Mesendoderm (in vitro differentiated cells): ENCODE measurements at regions not wholly inside any gene's neighbourhood (a gene's known extent, or its start where the extent isn't known, plus 50 kb on each side); places are given as distances from the start of the nearest gene placed in this dataset.

ENCODE experiments used
- DNase-seq: peaks from one replicate; pipeline ENCODE4 v3.0.0; 2013
- H2AK5ac ChIP-seq: 2 replicates; pipeline ENCODE4 v1.6.1; 2013; ENCODE audit warnings: low read length, inconsistent platforms
- H2BK120ac ChIP-seq: 2 replicates; pipeline ENCODE4 v1.6.1; 2013; ENCODE audit warnings: low read depth, mild to moderate bottlenecking, low read length, moderate library complexity, mixed read lengths
- H2BK15ac ChIP-seq: replicated peaks from 2 replicates; pipeline ENCODE4 v1.6.1; 2013; ENCODE audit warnings: low read depth, mild to moderate bottlenecking, moderate library complexity
- H2BK5ac ChIP-seq: 2 replicates; pipeline ENCODE4 v1.6.1; 2013; ENCODE audit warnings: low read length, inconsistent platforms
- H3K18ac ChIP-seq: 2 replicates; pipeline ENCODE4 v1.6.1; 2013; ENCODE audit warnings: mild to moderate bottlenecking, low read length, mixed read lengths
- H3K23ac ChIP-seq: one replicate; pipeline ENCODE4 v1.6.1; 2013; ENCODE audit warnings: low read length
- H3K27ac ChIP-seq: 2 replicates; pipeline ENCODE4 v1.5.1; 2013; ENCODE audit warnings: low read depth, mild to moderate bottlenecking, inconsistent platforms, low read length, moderate library complexity
- H3K27me3 ChIP-seq: 2 replicates; pipeline ENCODE4 v1.6.1; 2013; ENCODE audit warnings: low read length, control low read depth, mild to moderate bottlenecking, inconsistent platforms; ENCODE audit not compliant: insufficient read depth, poor library complexity
- H3K36me3 ChIP-seq: 2 replicates; pipeline ENCODE4 v1.6.1; 2013; ENCODE audit warnings: low read length, inconsistent platforms; ENCODE audit not compliant: control insufficient read depth, insufficient read depth
- H3K4ac ChIP-seq: one replicate; pipeline ENCODE4 v1.6.1; 2013; ENCODE audit warnings: low read depth, mild to moderate bottlenecking, low read length, moderate library complexity
- H3K4me1 ChIP-seq: 2 replicates; pipeline ENCODE4 v1.6.1; 2013; ENCODE audit warnings: low read depth, low read length, inconsistent platforms; ENCODE audit not compliant: control insufficient read depth
- H3K4me2 ChIP-seq: 2 replicates; pipeline ENCODE4 v1.6.1; 2013; ENCODE audit warnings: low read length
- H3K4me3 ChIP-seq: 2 replicates; pipeline ENCODE4 v1.5.1; 2013; ENCODE audit warnings: mild to moderate bottlenecking, low read length
- H3K56ac ChIP-seq: one replicate; pipeline ENCODE4 v1.6.1; 2013; ENCODE audit warnings: low read length
- H3K79me1 ChIP-seq: 2 replicates; pipeline ENCODE4 v1.6.1; 2013; ENCODE audit warnings: low read length, inconsistent platforms
- H3K79me2 ChIP-seq: 2 replicates; pipeline ENCODE4 v1.6.1; 2013; ENCODE audit warnings: mild to moderate bottlenecking, low read length; ENCODE audit not compliant: control insufficient read depth, insufficient read depth
- H3K9ac ChIP-seq: 2 replicates; pipeline ENCODE4 v1.6.1; 2013; ENCODE audit warnings: low read length, inconsistent platforms
- H4K5ac ChIP-seq: one replicate; pipeline ENCODE4 v1.6.1; 2013; ENCODE audit warnings: low read length
- H4K8ac ChIP-seq: one replicate; pipeline ENCODE4 v1.6.1; 2013; ENCODE audit warnings: low read depth, mild to moderate bottlenecking, control low read depth, low read length, moderate library complexity
- WGBS: extraction: QIAGEN DNeasy Blood & Tissue Kit; methylation state at CpG from one replicate; pipeline ENCODE4 v1.1.7; 2013; ENCODE audit warnings: low lambda C conversion rate, missing lambda C conversion rate; ENCODE audit not compliant: insufficient coverage; ENCODE audit errors: extremely low coverage; 5-methylcytosine and 5-hydroxymethylcytosine counted together

GRCh38 chr1:81459043-81459442 lies 341.7 kb upstream of the ADGRL2 start:
- Histone ChIP-seq H2BK5ac (no peak overlapping the region), H3K56ac (no peak overlapping the region), H3K27me3 (no peaks in the 10 kb centered on the region), H2BK15ac (no peak overlapping the region), H3K79me2 (no peaks in the 10 kb centered on the region), H3K27ac (no peak overlapping the region), H3K36me3 (no peaks in the 10 kb centered on the region), H3K9ac (no peak overlapping the region), H4K5ac (no peak overlapping the region), H3K79me1 (no peaks in the 10 kb centered on the region), H4K8ac (no peak overlapping the region), H2BK120ac (no peak overlapping the region), H2AK5ac (no peak overlapping the region), H3K18ac (no peak overlapping the region), H3K4me1 (no peaks in the 10 kb centered on the region), H3K4me2 (no peak overlapping the region), H3K4ac (no peak overlapping the region), H3K4me3 (no peak overlapping the region), H3K23ac (no peak overlapping the region)
- DNase-seq: no peak

- Histone ChIP-seq H3K4ac (no peak overlapping the region), H3K4me1 (no peaks in the 10 kb centered on the region), H3K9ac (no peak overlapping the region), H2BK120ac (no peak overlapping the region), H2AK5ac (no peak overlapping the region), H3K36me3 (no peaks in the 10 kb centered on the region), H3K79me1 (no peaks in the 10 kb centered on the region), H4K8ac (no peak overlapping the region), H3K27ac (no peak overlapping the region), H3K4me2 (no peak overlapping the region), H3K18ac (no peak overlapping the region), H3K23ac (no peak overlapping the region), H2BK15ac (no peak overlapping the region), H2BK5ac (no peak overlapping the region), H3K4me3 (no peak overlapping the region), H3K27me3 (no peaks in the 10 kb centered on the region), H3K79me2 (no peaks in the 10 kb centered on the region), H4K5ac (no peak overlapping the region), H3K56ac (no peak overlapping the region)
- WGBS: no CpG with 5 or more reads among the region's 4 CpGs
- DNase-seq: no peak
These were observed 342.5 kb upstream of the ADGRL2 start for GRCh38 chr1:81458186-81458585.

GRCh38 chr1:81455481-81455880 lies 345.3 kb upstream of the ADGRL2 start:
- H3K27ac ChIP-seq: no peak overlapping the region
- H2BK15ac ChIP-seq: no peak overlapping the region
- H4K5ac ChIP-seq: no peak overlapping the region
- no peak for DNase-seq
- H3K9ac ChIP-seq: no peak overlapping the region
- no peak overlapping the region for H3K4ac ChIP-seq
- H3K4me3 ChIP-seq: no peak overlapping the region
- H4K8ac ChIP-seq: no peak overlapping the region
- H2AK5ac ChIP-seq: no peak overlapping the region
- no peak overlapping the region for H3K23ac ChIP-seq
- H3K27me3 ChIP-seq: no peaks in the 10 kb centered on the region
- WGBS: no CpG with 5 or more reads among the region's 4 CpGs
- H3K79me2 ChIP-seq: no peaks in the 10 kb centered on the region
- no peak overlapping the region for H3K18ac ChIP-seq
- H2BK5ac ChIP-seq: no peak overlapping the region
- H2BK120ac ChIP-seq: no peak overlapping the region
- H3K79me1 ChIP-seq: no peaks in the 10 kb centered on the region
- no peak overlapping the region for H3K56ac ChIP-seq
- no peaks in the 10 kb centered on the region for H3K36me3 ChIP-seq
- no peaks in the 10 kb centered on the region for H3K4me1 ChIP-seq
- H3K4me2 ChIP-seq: no peak overlapping the region

GRCh38 chr1:81453971-81454370 lies 346.8 kb upstream of the ADGRL2 start:
- H2AK5ac ChIP-seq: no peak overlapping the region
- no peak overlapping the region for H3K4ac ChIP-seq
- no peak overlapping the region for H3K9ac ChIP-seq
- WGBS: no CpG with 5 or more reads among the region's 3 CpGs
- no peak overlapping the region for H2BK15ac ChIP-seq
- H4K8ac ChIP-seq: no peak overlapping the region
- no peaks in the 10 kb centered on the region for H3K4me1 ChIP-seq
- H3K18ac ChIP-seq: no peak overlapping the region
- no peak overlapping the region for H3K4me3 ChIP-seq
- no peak overlapping the region for H3K4me2 ChIP-seq
- no peak overlapping the region for H3K27ac ChIP-seq
- no peak overlapping the region for H4K5ac ChIP-seq
- no peak overlapping the region for H2BK120ac ChIP-seq
- H3K56ac ChIP-seq: no peak overlapping the region
- H3K79me2 ChIP-seq: no peaks in the 10 kb centered on the region
- H3K27me3 ChIP-seq: no peaks in the 10 kb centered on the region
- no peak overlapping the region for H3K23ac ChIP-seq
- no peak for DNase-seq
- H3K79me1 ChIP-seq: no peaks in the 10 kb centered on the region
- no peak overlapping the region for H2BK5ac ChIP-seq
- H3K36me3 ChIP-seq: no peaks in the 10 kb centered on the region

GRCh38 chr1:81453367-81453703 lies 347.4 kb upstream of the ADGRL2 start:
- H3K27ac ChIP-seq: no peak overlapping the region

GRCh38 chr1:81452693-81453366 lies 347.9 kb upstream of the ADGRL2 start:
- H3K79me2 ChIP-seq: no peaks in the 10 kb centered on the region
- no peak overlapping the region for H2AK5ac ChIP-seq
- H3K27ac ChIP-seq: no peak overlapping the region
- no peak overlapping the region for H4K8ac ChIP-seq
- H3K4ac ChIP-seq: no peak overlapping the region
- H3K23ac ChIP-seq: no peak overlapping the region
- H3K56ac ChIP-seq: no peak overlapping the region
- H2BK120ac ChIP-seq: no peak overlapping the region
- H3K27me3 ChIP-seq: no peaks in the 10 kb centered on the region
- H2BK15ac ChIP-seq: no peak overlapping the region
- no CpG with 5 or more reads among the region's 7 CpGs for WGBS
- no peaks in the 10 kb centered on the region for H3K36me3 ChIP-seq
- no peaks in the 10 kb centered on the region for H3K4me1 ChIP-seq
- no peak overlapping the region for H3K18ac ChIP-seq
- no peak overlapping the region for H2BK5ac ChIP-seq
- no peak overlapping the region for H3K4me3 ChIP-seq
- no peak overlapping the region for H4K5ac ChIP-seq
- H3K9ac ChIP-seq: no peak overlapping the region
- H3K4me2 ChIP-seq: no peak overlapping the region
- no peaks in the 10 kb centered on the region for H3K79me1 ChIP-seq
- DNase-seq: no peak

More at GRCh38 chr1:81453367-81453703, 347.4 kb upstream of the ADGRL2 start:
- Histone ChIP-seq H3K36me3 (no peaks in the 10 kb centered on the region), H3K79me2 (no peaks in the 10 kb centered on the region), H3K4me2 (no peak overlapping the region), H3K27me3 (no peaks in the 10 kb centered on the region), H4K5ac (no peak overlapping the region), H3K4me1 (no peaks in the 10 kb centered on the region), H2AK5ac (no peak overlapping the region), H3K4ac (no peak overlapping the region), H4K8ac (no peak overlapping the region), H3K23ac (no peak overlapping the region), H2BK15ac (no peak overlapping the region), H3K56ac (no peak overlapping the region), H3K79me1 (no peaks in the 10 kb centered on the region), H2BK5ac (no peak overlapping the region), H3K18ac (no peak overlapping the region), H3K4me3 (no peak overlapping the region), H2BK120ac (no peak overlapping the region), H3K9ac (no peak overlapping the region)
- no CpG with 5 or more reads among the region's 2 CpGs for WGBS
- DNase-seq: no peak
